IMR-90 (cell line): ENCODE measurements at regions not wholly inside any gene's neighbourhood (a gene's known extent, or its start where the extent isn't known, plus 50 kb on each side); places are given as distances from the start of the nearest gene placed in this dataset.

Source experiments
- ATAC-seq: fragments of 200-7000 bp; cut with Tn5 transposase; 2 replicates; pipeline ENCODE4 v1.9.1; 2020; ENCODE audit warnings: low read depth, mild to moderate bottlenecking, moderate library complexity
- BruUV-seq: library from RNA; stranded (reverse); fragments of 400-500 nt; replicated peaks from 2 replicates; lab custom pipeline; 2021; lab: Mats Ljungman, UMichigan
- CTCF ChIA-PET: fragments of 300-600 bp; formaldehyde crosslinking; extraction: SDS; loops from one replicate; lab custom pipeline; 2021; ENCODE audit warnings: antibody characterized with exemption; lab: Yijun Ruan, JAX
- POLR2A ChIA-PET: fragments of 300-600 bp; sonication (Branson Sonifier 250); formaldehyde crosslinking; loops from one replicate; lab custom pipeline; 2022; ENCODE audit warnings: antibody characterized with exemption; ENCODE audit not compliant: unreplicated experiment; lab: Charles Lee
- DNase-seq: peaks from one replicate; pipeline ENCODE4 v3.0.0; 2013
- H2AFZ ChIP-seq: replicated peaks from 2 replicates; pipeline ENCODE3; 2013; ENCODE audit warnings: low read length, mild to moderate bottlenecking; ENCODE audit not compliant: poor library complexity
- H2AK5ac ChIP-seq: 2 replicates; pipeline ENCODE4 v1.6.1; 2013; ENCODE audit warnings: low read depth, low read length, inconsistent platforms
- H2AK9ac ChIP-seq: replicated peaks from 2 replicates; pipeline ENCODE3; 2013; ENCODE audit warnings: mild to moderate bottlenecking, low read depth, low read length, moderate library complexity; ENCODE audit not compliant: poor library complexity
- H2BK120ac ChIP-seq: 2 replicates; pipeline ENCODE4 v1.6.1; 2013; ENCODE audit warnings: low read depth, low read length, inconsistent platforms
- H2BK15ac ChIP-seq: 3 replicates; pipeline ENCODE4 v1.6.1; 2013; ENCODE audit warnings: low read depth, low read length, inconsistent platforms
- H2BK20ac ChIP-seq: 2 replicates; pipeline ENCODE4 v1.6.1; 2013; ENCODE audit warnings: low read depth, mild to moderate bottlenecking, inconsistent platforms, low read length, moderate library complexity
- H2BK5ac ChIP-seq: 2 replicates; pipeline ENCODE4 v1.6.1; 2013; ENCODE audit warnings: mild to moderate bottlenecking, low read depth, low read length, inconsistent platforms; ENCODE audit not compliant: poor library complexity, severe bottlenecking
- H3K14ac ChIP-seq: replicated peaks from 2 replicates; pipeline ENCODE4 v1.6.1; 2013; ENCODE audit warnings: low read depth, low read length, inconsistent platforms
- H3K18ac ChIP-seq: 2 replicates; pipeline ENCODE4 v1.6.1; 2013; ENCODE audit warnings: low read depth, low read length, control low read depth
- H3K23ac ChIP-seq: 2 replicates; pipeline ENCODE4 v1.6.1; 2013; ENCODE audit warnings: low read depth, low read length, inconsistent platforms
- H3K27ac ChIP-seq: 2 replicates; pipeline ENCODE4 v1.5.1; 2013; ENCODE audit warnings: mild to moderate bottlenecking, control low read depth, low read length; ENCODE audit not compliant: insufficient read depth
- H3K27me3 ChIP-seq: 2 replicates; pipeline ENCODE4 v1.6.1; 2013; ENCODE audit warnings: low read length; ENCODE audit not compliant: control insufficient read depth, insufficient read depth
- H3K36me3 ChIP-seq: 2 replicates; pipeline ENCODE4 v1.6.1; 2013; ENCODE audit warnings: low read length, mixed read lengths; ENCODE audit not compliant: control insufficient read depth, insufficient read depth
- H3K4ac ChIP-seq: 2 replicates; pipeline ENCODE4 v1.6.1; 2013; ENCODE audit warnings: low read depth, low read length, inconsistent platforms
- H3K4me1 ChIP-seq: 2 replicates; pipeline ENCODE4 v1.6.1; 2013; ENCODE audit warnings: low read length, mixed read lengths; ENCODE audit not compliant: control insufficient read depth, insufficient read depth
- H3K4me2 ChIP-seq: 2 replicates; pipeline ENCODE4 v1.6.1; 2013; ENCODE audit warnings: low read depth, mild to moderate bottlenecking, control low read depth, low read length, moderate library complexity
- H3K4me3 ChIP-seq: 2 replicates; pipeline ENCODE4 v1.5.1; 2013; ENCODE audit warnings: low read depth, mild to moderate bottlenecking, control low read depth, low read length, moderate library complexity; ENCODE audit not compliant: insufficient read depth
- H3K56ac ChIP-seq: 2 replicates; pipeline ENCODE4 v1.6.1; 2013; ENCODE audit warnings: low read length, inconsistent platforms; ENCODE audit not compliant: insufficient read depth; ENCODE audit errors: extremely low read depth
- H3K79me1 ChIP-seq, 2 experiments: 2 replicates each; pipeline ENCODE4 v1.6.1; 2013; ENCODE audit warnings: low read length in 2 of 2, inconsistent platforms in 1 of 2, low read depth in 1 of 2
- H3K9ac ChIP-seq: 2 replicates; pipeline ENCODE4 v1.6.1; 2013; ENCODE audit warnings: low read depth, low read length, control low read depth
- H3K9me1 ChIP-seq: 2 replicates; pipeline ENCODE4 v1.6.1; 2013; ENCODE audit warnings: low read length, inconsistent platforms; ENCODE audit not compliant: insufficient read depth
- H3K9me3 ChIP-seq: 2 replicates; pipeline ENCODE4 v1.6.1; 2013; ENCODE audit warnings: low read length; ENCODE audit not compliant: control insufficient read depth, insufficient read depth
- H4K20me1 ChIP-seq: 2 replicates; pipeline ENCODE4 v1.6.1; 2013; ENCODE audit warnings: low read length, inconsistent platforms; ENCODE audit not compliant: insufficient read depth
- H4K5ac ChIP-seq: 2 replicates; pipeline ENCODE4 v1.6.1; 2013; ENCODE audit warnings: mild to moderate bottlenecking, low read depth, low read length, control low read depth
- H4K8ac ChIP-seq, 2 experiments: 2 replicates each; pipeline ENCODE4 v1.6.1; 2013; ENCODE audit warnings: low read depth in 2 of 2, low read length in 2 of 2, control low read depth in 1 of 2, inconsistent platforms in 1 of 2
- H4K91ac ChIP-seq: 2 replicates; pipeline ENCODE4 v1.6.1; 2013; ENCODE audit warnings: low read depth, low read length, inconsistent platforms; ENCODE audit not compliant: insufficient read depth
- BHLHE40 ChIP-seq: fragments of 150-350 bp; IDR thresholded peaks from 2 replicates; pipeline ENCODE4 v1.6.1; 2016; ENCODE audit warnings: mild to moderate bottlenecking, low read depth, low read length
- CEBPB ChIP-seq: IDR thresholded peaks from 2 replicates; pipeline ENCODE4 v1.6.1; 2012; ENCODE audit warnings: low read depth, low read length, improper control_type of control experiment
- CHD1 ChIP-seq: IDR thresholded peaks from 2 replicates; pipeline ENCODE4 v1.6.1; 2012; ENCODE audit warnings: low read depth, low read length, improper control_type of control experiment
- CTCF ChIP-seq: conservative IDR thresholded peaks from 2 replicates; pipeline ENCODE4 v1.5.1; 2012; ENCODE audit warnings: mild to moderate bottlenecking, low read depth, low read length, improper control_type of control experiment
- ELK1 ChIP-seq: fragments of 150-350 bp; IDR thresholded peaks from 2 replicates; pipeline ENCODE4 v1.6.1; 2016; ENCODE audit warnings: low read depth, mild to moderate bottlenecking, low read length, moderate library complexity, borderline replicate concordance
- FOS ChIP-seq: fragments of 150-350 bp; IDR thresholded peaks from 2 replicates; pipeline ENCODE4 v1.6.1; 2016; ENCODE audit warnings: low read depth, low read length
- MAFK ChIP-seq: IDR thresholded peaks from 2 replicates; pipeline ENCODE4 v1.6.1; 2012; ENCODE audit warnings: low read depth, low read length, improper control_type of control experiment
- MAZ ChIP-seq: IDR thresholded peaks from 2 replicates; pipeline ENCODE4 v1.6.1; 2012; ENCODE audit warnings: low read depth, mild to moderate bottlenecking, low read length, improper control_type of control experiment, moderate library complexity, borderline replicate concordance
- RCOR1 ChIP-seq: IDR thresholded peaks from 2 replicates; pipeline ENCODE4 v1.6.1; 2012; ENCODE audit warnings: mild to moderate bottlenecking, low read length, improper control_type of control experiment; ENCODE audit not compliant: insufficient replicate concordance
- SMC3 ChIP-seq: fragments of 150-350 bp; IDR thresholded peaks from 2 replicates; pipeline ENCODE4 v1.6.1; 2016; ENCODE audit warnings: low read depth, mild to moderate bottlenecking, antibody characterized with exemption, low read length, moderate library complexity
- USF2 ChIP-seq: fragments of 150-350 bp; IDR thresholded peaks from 2 replicates; pipeline ENCODE4 v1.6.1; 2017; ENCODE audit warnings: mild to moderate bottlenecking, antibody characterized with exemption, low read length, low read depth
- WGBS, 2 experiments: methylation state at CpG; one replicate each; pipeline versions ENCODE4 v1.1.5 to v1.1.7; 2013; ENCODE audit warnings: missing lambda C conversion rate in 2 of 2; ENCODE audit not compliant: insufficient read length in 1 of 2; ENCODE audit errors: extremely low coverage in 2 of 2; 5-methylcytosine and 5-hydroxymethylcytosine counted together
- dilution Hi-C: fragments of 300-500 bp; cut with HindIII; formaldehyde crosslinking; loops from one replicate; pipeline ENCODE4 v1.14.3; 2018; ENCODE audit warnings: low sequenced_read_pairs; ENCODE audit not compliant: unreplicated experiment
- in situ Hi-C: fragments of 300-500 bp; cut with MboI; formaldehyde crosslinking; loops from 3 replicates; pipeline ENCODE4 v1.14.3; 2019; ENCODE audit warnings: low sequenced_read_pairs, inconsistent platforms, mixed read lengths
- intact Hi-C: fragments of 100-400 bp; cut with micrococcal nuclease; formaldehyde crosslinking; loops from 2 replicates; pipeline ENCODE4 v1.10.0; 2022

- Histone ChIP-seq H2BK15ac (no peak overlapping the region), H3K4me3 (no peak overlapping the region), H3K4me1 (peaks cover 3% of the 10 kb centered on the region; the same call in 1 of the 2 replicates), H2AFZ (no peak overlapping the region), H2BK20ac (no peak overlapping the region), H2BK120ac (no peak overlapping the region), H3K9me3 (no peaks in the 10 kb centered on the region), H3K36me3 (no peaks in the 10 kb centered on the region), H3K56ac (no peak overlapping the region), H3K4ac (no peak overlapping the region), H2BK5ac (no peak overlapping the region), H3K23ac (no peak overlapping the region), H4K8ac (no peak overlapping the region), H4K5ac (no peak overlapping the region), H3K27me3 (no peaks in the 10 kb centered on the region), H3K4me2 (no peak overlapping the region), H4K20me1 (no peaks in the 10 kb centered on the region), H3K9me1 (no peaks in the 10 kb centered on the region), H3K9ac (no peak overlapping the region), H4K91ac (no peak overlapping the region), H2AK5ac (no peak overlapping the region), H3K14ac (no peak overlapping the region), H3K27ac (no peak overlapping the region), H3K18ac (no peak overlapping the region), H2AK9ac (no peak overlapping the region), H3K79me1 (no peaks in the 10 kb centered on the region)
- no peak for ATAC-seq
- TF ChIP-seq ELK1 (no peak), CTCF (no peak), BHLHE40 (no peak), FOS (no peak), MAFK (no peak), MAZ (no peak), USF2 (no peak), RCOR1 (no peak), SMC3 (no peak), CEBPB (no peak), CHD1 (no peak)
- ChIA-PET POLR2A (no interaction called here), CTCF (no interaction called here)
- no TSS peak for BruUV-seq
- DNase-seq, result no peak
- in situ Hi-C loops (no loop called here), intact Hi-C loops (no loop called here), dilution Hi-C loops (no loop called here)
- WGBS, 2 experiments, result 100% methylated on average over 1 of the region's 6 CpGs; no CpG with 5 or more reads in 1 of the 2 experiments
Observed at GRCh38 chr6:6883011-6883410, 224.8 kb upstream of the RREB1 start.
